Loucy (cell line): ENCODE measurements at regions not wholly inside any gene's neighbourhood (a gene's known extent, or its start where the extent isn't known, plus 50 kb on each side); places are given as distances from the start of the nearest gene placed in this dataset.

Experiments used
- H2AFZ ChIP-seq: fragments of 200-600 bp; sonication (generic); 2 replicates; pipeline ENCODE4 v1.6.0; 2016; ENCODE audit warnings: antibody characterized with exemption, mild to moderate bottlenecking, low read length, moderate library complexity
- H3F3A ChIP-seq: fragments of 200-600 bp; 2 replicates; pipeline ENCODE4 v1.6.0; 2016; ENCODE audit warnings: antibody characterized with exemption, low read depth, mild to moderate bottlenecking
- H3K27me3 ChIP-seq: fragments of 200-600 bp; sonication (generic); 2 replicates; pipeline ENCODE4 v1.6.1; 2014; ENCODE audit warnings: low read length, mild to moderate bottlenecking; ENCODE audit not compliant: insufficient read depth, poor library complexity, severe bottlenecking
- H3K36me3 ChIP-seq: fragments of 200-600 bp; sonication (generic); 2 replicates; pipeline ENCODE4 v1.6.1; 2016; ENCODE audit warnings: low read length; ENCODE audit not compliant: insufficient read depth
- H3K4me1 ChIP-seq: fragments of 200-600 bp; sonication (generic); 2 replicates; pipeline ENCODE4 v1.5.1; 2014; ENCODE audit warnings: low read length, mild to moderate bottlenecking; ENCODE audit not compliant: insufficient read depth, poor library complexity, severe bottlenecking
- H3K4me2 ChIP-seq: fragments of 200-600 bp; sonication (generic); 2 replicates; pipeline ENCODE4 v1.6.0; 2014; ENCODE audit warnings: antibody characterized with exemption, low read length, low read depth, mild to moderate bottlenecking; ENCODE audit not compliant: poor library complexity, severe bottlenecking
- H3K4me3 ChIP-seq: fragments of 200-600 bp; sonication (generic); 2 replicates; pipeline ENCODE4 v1.5.1; 2014; ENCODE audit warnings: low read length, mild to moderate bottlenecking, mixed read lengths; ENCODE audit not compliant: poor library complexity, severe bottlenecking
- H3K79me2 ChIP-seq: fragments of 200-600 bp; sonication (generic); 2 replicates; pipeline ENCODE4 v1.6.1; 2014; ENCODE audit warnings: low read length; ENCODE audit not compliant: insufficient read depth
- H3K9ac ChIP-seq: fragments of 200-600 bp; sonication (generic); 2 replicates; pipeline ENCODE4 v1.6.0; 2014; ENCODE audit warnings: mild to moderate bottlenecking, low read depth, low read length, moderate library complexity; ENCODE audit not compliant: poor library complexity, severe bottlenecking
- H3K9me2 ChIP-seq: fragments of 200-600 bp; sonication (generic); replicated peaks from 2 replicates; pipeline ENCODE4 v1.6.1; 2016; ENCODE audit warnings: low read depth, low read length, mixed read lengths
- H3K9me3 ChIP-seq: fragments of 200-600 bp; sonication (generic); 2 replicates; pipeline ENCODE4 v1.6.1; 2014; ENCODE audit warnings: mild to moderate bottlenecking, antibody characterized with exemption, low read length, low read depth; ENCODE audit not compliant: insufficient read depth
- H4K20me1 ChIP-seq: fragments of 200-600 bp; sonication (generic); 2 replicates; pipeline ENCODE4 v1.6.0; 2014; ENCODE audit warnings: antibody characterized with exemption, low read length, mild to moderate bottlenecking; ENCODE audit not compliant: insufficient read depth, poor library complexity, severe bottlenecking
- CTCF ChIP-seq: fragments of 200-600 bp; sonication (generic); conservative IDR thresholded peaks from 2 replicates; pipeline ENCODE4 v1.5.1; 2014; ENCODE audit warnings: mild to moderate bottlenecking, antibody characterized with exemption, low read length
- EZH2phosphoT487 ChIP-seq: fragments of 200-600 bp; IDR thresholded peaks from 2 replicates; pipeline ENCODE4 v1.6.1; 2018; ENCODE audit warnings: antibody characterized with exemption, mild to moderate bottlenecking, moderate library complexity, borderline replicate concordance

GRCh38 chr16:26642047-26642664 is 424.6 kb upstream of the C16orf82 start:
- Histone ChIP-seq H3K79me2 (no peaks in the 10 kb centered on the region), H4K20me1 (no peaks in the 10 kb centered on the region), H3F3A (no peaks in the 10 kb centered on the region), H3K36me3 (no peaks in the 10 kb centered on the region), H3K9me2 (no peaks in the 10 kb centered on the region), H3K9me3 (no peaks in the 10 kb centered on the region), H3K27me3 (no peaks in the 10 kb centered on the region), H3K4me2 (no peak overlapping the region), H3K9ac (no peak overlapping the region), H2AFZ (no peak overlapping the region), H3K4me3 (no peak overlapping the region), H3K4me1 (no peaks in the 10 kb centered on the region)
- TF ChIP-seq CTCF (no peak), EZH2phosphoT487 (no peak)

- Histone ChIP-seq H3K9ac (no peak overlapping the region), H3K9me2 (no peaks in the 10 kb centered on the region), H4K20me1 (no peaks in the 10 kb centered on the region), H3K4me3 (no peak overlapping the region), H3K4me1 (no peaks in the 10 kb centered on the region), H3K79me2 (no peaks in the 10 kb centered on the region), H3F3A (no peaks in the 10 kb centered on the region), H2AFZ (no peak overlapping the region), H3K27me3 (no peaks in the 10 kb centered on the region), H3K9me3 (no peaks in the 10 kb centered on the region), H3K36me3 (no peaks in the 10 kb centered on the region), H3K4me2 (no peak overlapping the region)
- no peak for TF ChIP-seq CTCF
- TF ChIP-seq EZH2phosphoT487, result no peak
Observed at GRCh38 chr16:26643519-26643918, 423.2 kb upstream of the C16orf82 start.

DNA sequence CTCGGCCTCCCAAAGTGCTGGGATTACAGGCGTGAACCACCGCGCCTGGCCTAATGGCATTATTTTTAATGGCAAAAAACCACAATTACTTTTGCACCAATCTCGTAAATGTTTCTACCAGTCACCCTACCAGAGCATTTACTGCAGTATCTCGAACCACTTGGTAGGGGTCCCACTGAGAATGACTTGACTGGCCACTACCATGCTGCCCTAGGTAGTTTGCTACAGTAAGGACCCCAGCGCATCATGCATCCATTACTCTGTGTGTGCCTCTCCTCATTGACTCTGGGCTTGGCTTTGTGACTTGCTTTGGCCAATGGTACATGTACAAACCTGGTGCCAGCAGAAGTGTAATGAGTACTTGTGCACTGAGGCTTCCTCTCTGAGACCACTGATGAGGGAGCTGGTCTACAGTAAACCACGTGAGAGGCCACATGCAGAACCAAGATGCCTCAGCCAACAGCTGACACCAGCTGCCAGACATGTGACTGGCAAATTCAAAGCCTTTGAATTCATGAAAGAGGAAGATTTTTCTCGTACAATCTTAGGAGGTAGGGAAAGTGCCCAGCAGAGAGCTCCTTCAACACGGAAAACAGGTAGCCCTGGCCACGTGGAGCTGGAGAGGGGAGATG is 421.7 kb upstream of the C16orf82 start:
- no peaks in the 10 kb centered on the region for H3K9me3 ChIP-seq
- H3K79me2 ChIP-seq, result no peaks in the 10 kb centered on the region
- no peaks in the 10 kb centered on the region for H3F3A ChIP-seq
- no peaks in the 10 kb centered on the region for H4K20me1 ChIP-seq
- no peak for TF ChIP-seq CTCF
- TF ChIP-seq EZH2phosphoT487, result no peak
- H2AFZ ChIP-seq, result no peak overlapping the region
- no peaks in the 10 kb centered on the region for H3K4me1 ChIP-seq
- no peak overlapping the region for H3K4me3 ChIP-seq
- H3K9me2 ChIP-seq, result no peaks in the 10 kb centered on the region
- no peaks in the 10 kb centered on the region for H3K27me3 ChIP-seq
- H3K36me3 ChIP-seq, result no peaks in the 10 kb centered on the region
- H3K4me2 ChIP-seq, result no peak overlapping the region
- H3K9ac ChIP-seq, result no peak overlapping the region
